ENCODE measurements at regions not wholly inside any gene's neighbourhood (a gene's known extent, or its start where the extent isn't known, plus 50 kb on each side); places are given as distances from the start of the nearest gene placed in this dataset.

DNA sequence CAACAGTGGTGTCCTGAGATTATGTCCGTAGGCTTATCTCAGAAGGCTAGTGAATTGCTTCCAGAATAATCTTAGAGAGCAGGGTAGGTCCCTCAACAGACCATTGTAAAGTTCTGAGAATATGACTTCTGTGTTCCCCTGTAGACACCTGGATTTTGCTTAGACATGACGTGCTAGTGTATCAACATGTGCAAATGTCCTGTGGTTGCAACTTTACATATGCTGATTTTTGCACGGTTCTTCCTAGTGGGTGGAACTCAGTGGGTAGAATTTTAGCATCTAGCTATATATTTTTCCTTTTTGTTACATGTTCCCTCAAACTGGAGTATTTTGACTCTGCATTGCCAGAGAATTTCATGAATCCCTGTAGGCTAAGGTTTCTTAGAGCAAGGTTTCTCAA, 459.2 kb downstream of the RNF144B start:
- Histone ChIP-seq H3K9me3 (ENCODE audit: insufficient read depth, low read length, severe bottlenecking) (no peaks in the 10 kb centered on the region), H4K20me1 (ENCODE audit: insufficient read depth, low read length) (no peaks in the 10 kb centered on the region)

DNA sequence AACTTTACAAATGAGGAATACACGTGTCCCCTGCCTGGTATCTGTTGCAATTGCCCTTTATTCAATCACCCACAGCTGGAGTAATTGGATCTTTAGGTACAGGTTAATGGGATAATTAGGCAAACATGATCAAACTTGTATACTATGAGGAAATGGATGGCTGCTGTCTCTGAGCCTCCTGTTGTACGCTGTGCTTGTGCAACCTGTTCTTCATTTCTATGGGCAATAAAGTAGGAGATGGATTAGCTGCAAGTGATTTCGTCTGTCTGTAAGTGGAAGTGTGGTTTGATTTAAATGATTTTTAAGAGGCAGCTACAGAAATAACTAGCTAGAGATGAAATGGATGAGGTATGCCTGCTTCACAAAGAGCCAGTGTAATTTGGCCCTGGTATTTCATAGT, 474.1 kb downstream of the RNF144B start:
- no peaks in the 10 kb centered on the region for H3K36me3 ChIP-seq (ENCODE audit: insufficient read depth, low read length)
- no peaks in the 10 kb centered on the region for H3K27me3 ChIP-seq (ENCODE audit: insufficient read depth, low read length, poor library complexity)
- no peak for ATAC-seq (ENCODE audit: insufficient read depth, low read depth)
- H3K4me2 ChIP-seq (ENCODE audit: insufficient read depth, low read length) = no peak overlapping the region
- H3K27ac ChIP-seq (ENCODE audit: low read length) = no peak overlapping the region
- H3K9ac ChIP-seq (ENCODE audit: low read depth, low read length) = no peak overlapping the region
- no peaks in the 10 kb centered on the region for H3K79me2 ChIP-seq (ENCODE audit: insufficient read depth, low read length)
- H2AFZ ChIP-seq (ENCODE audit: low read depth, low read length) = no peak overlapping the region
- no peak for DNase-seq
- H3K4me3 ChIP-seq (ENCODE audit: low read depth in 1 of 2, low read length in 2 of 2) = no peak overlapping the region
- no peaks in the 10 kb centered on the region for H3K9me3 ChIP-seq (ENCODE audit: insufficient read depth, low read length, severe bottlenecking)
- no peaks in the 10 kb centered on the region for H3K4me1 ChIP-seq (ENCODE audit: insufficient read depth, low read length)
- H4K20me1 ChIP-seq (ENCODE audit: insufficient read depth, low read length) = no peaks in the 10 kb centered on the region
- TF ChIP-seq, protein P1, sequence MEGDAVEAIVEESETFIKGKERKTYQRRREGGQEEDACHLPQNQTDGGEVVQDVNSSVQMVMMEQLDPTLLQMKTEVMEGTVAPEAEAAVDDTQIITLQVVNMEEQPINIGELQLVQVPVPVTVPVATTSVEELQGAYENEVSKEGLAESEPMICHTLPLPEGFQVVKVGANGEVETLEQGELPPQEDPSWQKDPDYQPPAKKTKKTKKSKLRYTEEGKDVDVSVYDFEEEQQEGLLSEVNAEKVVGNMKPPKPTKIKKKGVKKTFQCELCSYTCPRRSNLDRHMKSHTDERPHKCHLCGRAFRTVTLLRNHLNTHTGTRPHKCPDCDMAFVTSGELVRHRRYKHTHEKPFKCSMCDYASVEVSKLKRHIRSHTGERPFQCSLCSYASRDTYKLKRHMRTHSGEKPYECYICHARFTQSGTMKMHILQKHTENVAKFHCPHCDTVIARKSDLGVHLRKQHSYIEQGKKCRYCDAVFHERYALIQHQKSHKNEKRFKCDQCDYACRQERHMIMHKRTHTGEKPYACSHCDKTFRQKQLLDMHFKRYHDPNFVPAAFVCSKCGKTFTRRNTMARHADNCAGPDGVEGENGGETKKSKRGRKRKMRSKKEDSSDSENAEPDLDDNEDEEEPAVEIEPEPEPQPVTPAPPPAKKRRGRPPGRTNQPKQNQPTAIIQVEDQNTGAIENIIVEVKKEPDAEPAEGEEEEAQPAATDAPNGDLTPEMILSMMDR (IDR thresholded peaks at IDR 0.05; ENCODE audit: borderline replicate concordance, extremely low read depth, low read length, poor library complexity, severe bottlenecking) = no peak

More for the DNA sequence above, 459.2 kb downstream of the RNF144B start:
- Histone ChIP-seq H3K27ac (ENCODE audit: low read length) (no peak overlapping the region), H3K4me3 (ENCODE audit: low read depth in 1 of 2, low read length in 2 of 2) (no peak overlapping the region), H3K4me1 (ENCODE audit: insufficient read depth, low read length) (no peaks in the 10 kb centered on the region), H3K9ac (ENCODE audit: low read depth, low read length) (no peak overlapping the region), H2AFZ (ENCODE audit: low read depth, low read length) (no peak overlapping the region), H3K79me2 (ENCODE audit: insufficient read depth, low read length) (no peaks in the 10 kb centered on the region), H3K4me2 (ENCODE audit: insufficient read depth, low read length) (no peak overlapping the region), H3K36me3 (ENCODE audit: insufficient read depth, low read length) (no peaks in the 10 kb centered on the region), H3K27me3 (ENCODE audit: insufficient read depth, low read length, poor library complexity) (no peaks in the 10 kb centered on the region)
- TF ChIP-seq, protein P1 (IDR thresholded peaks at IDR 0.05; ENCODE audit: borderline replicate concordance, extremely low read depth, low read length, poor library complexity, severe bottlenecking) = no peak
- no peak for TF ChIP-seq EZH2 (IDR thresholded peaks at IDR 0.05; ENCODE audit: borderline replicate concordance, low read depth, low read length, severe bottlenecking)
- no peak for ATAC-seq (ENCODE audit: insufficient read depth, low read depth)
- no peak for DNase-seq

DNA sequence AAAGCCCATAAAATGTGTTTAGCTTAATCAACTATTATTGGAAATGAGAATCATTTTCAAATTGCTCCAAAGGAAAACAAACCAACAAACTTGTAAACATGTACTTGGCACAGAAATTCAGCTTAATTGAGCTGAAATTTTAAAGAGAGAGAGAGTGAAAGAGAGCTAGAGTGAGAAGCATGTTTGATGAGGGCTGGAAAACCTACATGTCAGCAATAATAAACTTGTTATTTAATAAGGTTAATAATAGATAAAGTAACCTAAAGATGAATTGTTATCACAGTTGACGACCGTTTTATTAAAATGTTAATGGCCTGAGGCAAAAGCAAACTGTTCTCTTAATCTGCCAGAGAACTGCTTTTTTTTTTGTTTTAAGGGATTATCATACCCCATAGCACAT, 496.1 kb downstream of the RNF144B start:
- Histone ChIP-seq H3K4me1 (ENCODE audit: insufficient read depth, low read length) (no peaks in the 10 kb centered on the region), H3K27me3 (ENCODE audit: insufficient read depth, low read length, poor library complexity) (no peaks in the 10 kb centered on the region), H4K20me1 (ENCODE audit: insufficient read depth, low read length) (no peaks in the 10 kb centered on the region), H3K4me3 (ENCODE audit: low read depth in 1 of 2, low read length in 2 of 2) (no peak overlapping the region), H3K9ac (ENCODE audit: low read depth, low read length) (no peak overlapping the region), H3K36me3 (ENCODE audit: insufficient read depth, low read length) (no peaks in the 10 kb centered on the region), H3K4me2 (ENCODE audit: insufficient read depth, low read length) (no peak overlapping the region), H2AFZ (ENCODE audit: low read depth, low read length) (no peak overlapping the region), H3K9me3 (ENCODE audit: insufficient read depth, low read length, severe bottlenecking) (no peaks in the 10 kb centered on the region), H3K79me2 (ENCODE audit: insufficient read depth, low read length) (no peaks in the 10 kb centered on the region), H3K27ac (ENCODE audit: low read length) (no peak overlapping the region)
- no peak for DNase-seq
- ATAC-seq (ENCODE audit: insufficient read depth, low read depth) = no peak
- TF ChIP-seq, protein P1 (IDR thresholded peaks at IDR 0.05; ENCODE audit: borderline replicate concordance, extremely low read depth, low read length, poor library complexity, severe bottlenecking) = no peak
- TF ChIP-seq EZH2 (IDR thresholded peaks at IDR 0.05; ENCODE audit: borderline replicate concordance, low read depth, low read length, severe bottlenecking) = no peak

DNA sequence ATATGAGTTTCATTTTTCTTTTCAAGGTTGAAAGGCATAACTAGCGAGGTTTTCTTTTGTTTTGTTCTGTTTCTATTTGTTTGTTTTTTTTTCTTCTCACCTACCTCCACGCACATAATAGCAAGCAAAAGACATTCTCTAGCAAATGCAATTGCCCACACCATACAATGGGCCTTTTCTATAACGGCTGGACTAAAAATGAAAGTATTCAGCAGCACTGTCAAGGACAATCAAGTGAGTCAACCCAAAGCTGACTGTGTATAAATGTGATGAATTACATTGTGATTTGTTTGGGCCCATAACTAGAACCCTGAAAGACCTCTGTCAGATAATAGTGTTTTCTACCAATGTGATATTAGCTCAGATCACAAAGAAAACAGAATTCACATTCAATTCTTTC, 496.7 kb downstream of the RNF144B start:
- ATAC-seq (ENCODE audit: insufficient read depth, low read depth) = no peak
- H3K4me2 ChIP-seq (ENCODE audit: insufficient read depth, low read length) = no peak overlapping the region
- DNase-seq = no peak

More for the DNA sequence above, 496.7 kb downstream of the RNF144B start:
- no peaks in the 10 kb centered on the region for H3K4me1 ChIP-seq (ENCODE audit: insufficient read depth, low read length)
- no peak overlapping the region for H2AFZ ChIP-seq (ENCODE audit: low read depth, low read length)
- H3K79me2 ChIP-seq (ENCODE audit: insufficient read depth, low read length) = no peaks in the 10 kb centered on the region
- H3K27me3 ChIP-seq (ENCODE audit: insufficient read depth, low read length, poor library complexity) = no peaks in the 10 kb centered on the region
- H4K20me1 ChIP-seq (ENCODE audit: insufficient read depth, low read length) = no peaks in the 10 kb centered on the region
- no peak overlapping the region for H3K9ac ChIP-seq (ENCODE audit: low read depth, low read length)
- H3K9me3 ChIP-seq (ENCODE audit: insufficient read depth, low read length, severe bottlenecking) = no peaks in the 10 kb centered on the region
- no peak overlapping the region for H3K4me3 ChIP-seq (ENCODE audit: low read depth in 1 of 2, low read length in 2 of 2)
- H3K27ac ChIP-seq (ENCODE audit: low read length) = no peak overlapping the region
- H3K36me3 ChIP-seq (ENCODE audit: insufficient read depth, low read length) = no peaks in the 10 kb centered on the region
- TF ChIP-seq, protein P1 (IDR thresholded peaks at IDR 0.05; ENCODE audit: borderline replicate concordance, extremely low read depth, low read length, poor library complexity, severe bottlenecking) = no peak
- TF ChIP-seq EZH2 (IDR thresholded peaks at IDR 0.05; ENCODE audit: borderline replicate concordance, low read depth, low read length, severe bottlenecking) = no peak
